Posterior vena cava (tissue), 2 donors: ENCODE measurements at regions not wholly inside any gene's neighbourhood (a gene's known extent, or its start where the extent isn't known, plus 50 kb on each side); places are given as distances from the start of the nearest gene placed in this dataset.
"Not testable (repeated sequence)": the region's sequence is repeated elsewhere in the genome, so short reads cannot be mapped to it uniquely, and the experiment has no call there.

Source experiments
- DNase-seq: peaks from one replicate; pipeline ENCODE4 v3.0.0-alpha.2; 2020; ENCODE audit warnings: low spot score
- intact Hi-C, 2 donors: fragments of 100-400 bp; cut with DNase I; formaldehyde crosslinking; loops; one replicate each; pipeline versions ENCODE4 v1.14.1 to v1.14.2; 2022 to 2023
- donor health status: DM: yes; HTN: yes; CAD: no.
- donor health status: DM: yes; HTN: yes; CAD: no.

GRCh38 chr1:73860421-73860950, 337.5 kb downstream of the LRRIQ3 start:
- intact Hi-C loops: no loop called here
- DNase-seq: no peak

DNA sequence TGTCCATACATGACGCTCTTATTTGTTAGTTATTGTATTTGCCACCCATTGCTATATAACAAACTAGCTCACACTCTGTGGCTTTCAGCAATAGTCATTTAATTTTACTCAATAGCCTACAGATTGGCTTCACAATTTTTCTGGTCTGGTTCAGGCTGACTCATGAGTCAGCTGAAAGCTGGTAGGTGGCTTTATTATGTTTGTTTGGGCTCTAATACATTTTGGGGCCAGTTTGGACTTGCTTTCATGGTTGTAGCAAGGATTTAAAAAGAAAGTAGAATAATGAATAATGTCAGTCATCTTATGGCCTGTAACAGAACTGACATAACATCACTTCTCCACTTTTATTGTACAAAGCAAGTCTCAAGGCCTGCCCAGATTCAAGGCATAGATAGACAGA, 338.7 kb downstream of the LRRIQ3 start:
- intact Hi-C loops: no loop called here
- no peak for DNase-seq

DNA sequence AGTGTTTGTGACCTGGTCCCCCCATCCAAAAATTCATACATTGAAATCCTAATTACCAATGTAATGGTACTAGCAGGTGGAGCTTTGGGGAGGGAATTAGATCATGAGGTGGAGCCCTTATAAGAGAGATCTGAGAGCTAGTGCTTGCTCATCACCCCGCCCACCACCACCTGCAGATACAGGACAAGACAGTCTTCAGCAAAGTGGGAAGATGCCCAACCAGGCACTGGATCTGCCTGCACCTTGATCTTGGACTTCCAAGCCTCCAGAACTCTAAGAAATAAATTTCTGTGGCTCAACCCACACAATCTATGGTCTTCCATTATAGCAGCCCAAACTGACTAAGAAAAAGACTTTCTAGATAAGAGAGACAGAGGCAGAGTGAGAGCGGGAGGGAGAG, 343.4 kb downstream of the LRRIQ3 start:
- intact Hi-C loops: no loop called here
- no peak for DNase-seq

DNA sequence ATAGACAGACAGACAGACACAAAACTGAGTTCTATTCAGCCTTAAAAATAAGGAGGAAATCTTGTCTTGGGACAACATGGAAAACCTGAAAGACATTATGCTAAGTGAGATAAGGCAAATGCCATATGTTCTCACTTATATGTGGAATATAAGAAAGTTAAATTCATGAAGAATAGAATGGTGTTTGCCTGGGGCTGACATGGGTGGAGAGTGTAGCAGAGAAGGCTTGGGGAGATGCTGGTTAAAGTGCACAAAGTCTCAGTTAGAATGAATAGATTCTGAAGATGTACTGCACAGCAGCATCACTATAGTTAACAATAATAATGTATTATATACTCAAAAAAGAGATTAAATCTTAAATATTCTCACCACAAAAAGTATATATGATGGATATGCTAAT, 355.5 kb downstream of the LRRIQ3 start:
- no peak for DNase-seq
- intact Hi-C loops: no loop called here

DNA sequence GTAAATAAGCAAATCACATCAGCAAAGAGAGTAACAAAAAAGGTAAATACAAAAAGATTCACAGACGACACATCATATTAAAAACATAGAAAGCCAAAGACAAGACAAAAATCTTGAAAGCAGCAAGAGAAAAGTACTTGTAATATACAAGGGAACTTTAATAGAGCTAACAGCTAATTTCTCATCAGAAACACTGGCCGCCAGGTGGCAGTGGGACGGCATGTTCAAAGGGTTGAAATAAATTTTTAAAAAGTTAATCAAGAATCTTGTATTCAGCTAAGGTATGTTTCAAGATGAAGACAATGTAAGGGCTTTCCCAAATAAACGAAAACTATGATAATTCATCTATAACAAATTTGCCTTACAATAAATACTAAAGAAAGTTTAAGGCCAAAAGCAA, 358.1 kb downstream of the LRRIQ3 start:
- no peak for DNase-seq
- intact Hi-C loops: no loop called here

GRCh38 chr1:73832276-73833181, 365.4 kb downstream of the LRRIQ3 start:
- DNase-seq: no peak
- intact Hi-C loops: no loop called here

GRCh38 chr1:73827283-73827682, 370.7 kb downstream of the LRRIQ3 start:
- DNase-seq, intact Hi-C loops: not testable (repeated sequence)

DNA sequence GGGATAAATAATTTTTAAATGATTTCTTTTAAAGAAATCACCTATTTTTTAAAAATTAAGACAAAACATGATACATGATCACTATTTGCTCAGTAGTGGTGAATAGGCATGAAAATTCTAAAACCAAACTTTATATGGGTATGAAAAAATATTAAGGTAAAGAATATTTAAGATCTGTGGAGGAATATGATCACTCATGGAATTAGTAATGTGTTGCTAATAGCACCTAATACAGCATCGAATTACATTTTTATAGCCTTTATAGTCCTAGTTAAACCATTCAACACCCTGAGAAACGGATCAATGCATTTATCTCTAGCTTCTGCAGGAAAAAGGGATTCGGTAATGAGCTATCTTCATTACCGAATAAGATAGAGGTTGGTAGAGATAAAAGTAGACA, 373.9 kb downstream of the LRRIQ3 start:
- intact Hi-C loops: no loop called here
- no peak for DNase-seq

- DNase-seq: no peak
- intact Hi-C loops: no loop called here
Measured at GRCh38 chr1:73821520-73821919, 376.5 kb downstream of the LRRIQ3 start.

DNA sequence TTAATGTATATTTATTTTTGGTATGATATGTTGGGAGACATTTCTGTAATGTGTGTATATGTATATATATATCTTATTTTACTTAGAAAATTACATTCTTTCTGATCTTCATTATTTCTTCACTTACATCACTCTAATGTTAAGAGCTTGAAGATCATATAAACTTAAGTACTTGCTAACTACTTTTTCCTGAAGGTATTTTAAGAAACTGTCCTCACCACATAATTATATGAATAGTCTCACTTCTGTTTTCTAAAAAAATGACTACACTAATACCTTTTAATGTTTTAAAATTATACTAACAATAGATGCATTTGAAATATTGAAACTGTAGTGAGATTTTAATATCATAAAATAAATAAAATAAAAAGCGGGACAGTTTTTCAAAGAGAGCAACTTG, 377.1 kb downstream of the LRRIQ3 start:
- intact Hi-C loops: no loop called here

DNA sequence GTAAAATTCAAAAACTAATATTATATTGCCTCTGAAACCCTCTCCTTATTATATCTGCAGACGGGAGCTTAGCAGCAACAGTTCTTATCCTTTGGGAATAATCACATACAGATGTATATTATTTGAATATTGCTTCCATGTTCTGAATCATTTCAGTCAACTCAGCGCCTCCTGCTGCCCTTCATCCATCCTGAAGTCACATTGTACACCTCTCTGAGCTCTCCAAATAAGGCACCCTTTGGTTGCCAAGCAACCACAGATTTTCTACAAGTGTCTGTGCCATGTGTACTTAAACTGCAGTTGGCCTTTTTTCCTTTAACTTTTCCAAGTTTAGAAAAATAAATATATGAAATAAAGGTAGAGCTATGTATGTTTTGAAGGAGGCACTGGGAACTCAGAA, 384.3 kb downstream of the LRRIQ3 start:
- no peak for DNase-seq
- intact Hi-C loops: no loop called here

More for the DNA sequence above, 377.1 kb downstream of the LRRIQ3 start:
- no peak for DNase-seq

DNA sequence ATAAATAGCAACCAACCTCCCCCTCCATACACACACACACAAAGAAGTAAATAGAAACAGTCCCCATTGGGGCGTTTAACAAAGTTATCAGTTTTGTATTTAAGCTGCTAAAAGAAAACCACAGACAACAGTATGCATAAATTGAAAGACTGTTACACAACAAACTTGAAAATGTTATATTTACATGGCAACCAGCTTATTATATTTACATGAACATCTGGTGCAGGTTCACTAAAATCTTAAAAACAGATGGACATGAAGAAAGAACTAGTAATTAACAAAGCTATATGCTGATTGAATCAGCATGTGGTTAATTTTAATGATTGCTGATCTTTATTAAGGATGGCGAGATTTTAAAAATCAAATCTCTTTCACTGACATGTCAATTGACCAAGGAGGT, 384.7 kb downstream of the LRRIQ3 start:
- DNase-seq: no peak
- intact Hi-C loops: no loop called here

GRCh38 chr1:73811798-73812197, 386.2 kb downstream of the LRRIQ3 start:
- DNase-seq: no peak
- intact Hi-C loops: no loop called here

GRCh38 chr1:73804935-73805334, 393.0 kb downstream of the LRRIQ3 start:
- no peak for DNase-seq
- intact Hi-C loops: no loop called here

DNA sequence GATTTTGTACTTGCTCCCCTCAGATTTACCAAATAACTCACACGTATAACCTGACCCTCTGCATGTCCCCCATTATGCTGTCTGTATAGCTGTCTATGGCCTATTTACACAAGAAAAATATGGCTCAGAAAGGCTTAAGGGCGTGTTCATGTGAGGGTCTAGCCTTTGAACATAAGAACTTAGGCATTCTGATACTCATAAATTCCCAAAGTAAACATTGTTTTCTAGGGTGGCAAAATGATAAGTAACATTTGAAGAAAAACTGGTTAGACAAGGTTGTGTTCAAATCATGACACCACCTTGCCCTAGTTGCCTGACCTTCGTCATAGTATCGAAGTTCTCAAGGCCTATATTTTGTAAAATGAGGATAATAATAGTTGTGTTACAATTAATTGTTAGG, 394.6 kb downstream of the LRRIQ3 start:
- no peak for DNase-seq
- intact Hi-C loops: no loop called here

DNA sequence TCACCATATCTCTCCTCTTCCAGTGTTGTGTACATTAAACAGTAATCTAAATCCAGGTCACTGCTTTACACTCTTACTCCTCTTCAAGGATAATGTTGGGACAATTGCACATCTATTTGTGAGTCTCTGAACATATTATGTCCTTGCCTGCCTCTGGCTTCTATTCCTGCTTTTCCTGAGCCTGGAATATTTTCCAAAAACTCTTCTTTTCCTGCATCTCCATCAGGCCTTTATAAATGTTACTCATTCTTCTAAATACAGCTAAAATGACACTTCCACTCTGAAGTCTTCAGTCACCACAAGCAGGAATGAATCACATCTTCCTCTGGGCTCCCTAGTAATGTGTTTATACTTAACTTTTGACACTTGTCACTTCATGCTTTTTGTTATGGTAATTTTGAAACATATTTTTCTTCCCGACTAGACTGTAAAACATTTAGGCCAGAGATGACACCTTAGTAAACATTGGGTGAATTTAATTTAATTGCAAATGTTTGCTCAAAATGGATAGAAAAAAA, 396.0 kb downstream of the LRRIQ3 start:
- intact Hi-C loops: no loop called here
- DNase-seq: no peak

GRCh38 chr1:73800376-73800775, 397.6 kb downstream of the LRRIQ3 start:
- intact Hi-C loops: no loop called here

GRCh38 chr1:73789965-73790364, 408.0 kb downstream of the LRRIQ3 start:
- intact Hi-C loops: no loop called here
- DNase-seq: no peak

More at GRCh38 chr1:73800376-73800775, 397.6 kb downstream of the LRRIQ3 start:
- DNase-seq: no peak

DNA sequence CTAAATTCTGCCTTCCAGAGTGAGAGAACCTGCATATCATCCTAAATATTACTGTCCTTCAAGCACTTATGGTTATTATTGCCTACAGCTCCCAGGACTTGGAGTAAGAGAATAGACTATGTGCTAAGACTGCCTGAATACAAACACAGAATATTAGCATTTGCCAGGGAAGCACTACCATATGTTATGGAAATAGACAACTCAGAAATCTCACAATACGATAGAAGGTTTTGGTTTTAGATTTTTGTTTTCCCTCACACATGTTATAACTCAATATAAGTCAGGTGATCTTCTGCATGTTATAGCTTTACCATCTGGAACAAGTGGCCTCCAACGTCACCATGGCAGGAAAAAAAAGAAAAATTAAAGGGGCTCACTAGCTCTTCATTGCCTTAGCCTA, 413.9 kb downstream of the LRRIQ3 start:
- intact Hi-C loops: no loop called here
- no peak for DNase-seq

- DNase-seq: no peak
- intact Hi-C loops: no loop called here
Measured at GRCh38 chr1:73783352-73783751, 414.6 kb downstream of the LRRIQ3 start.

- DNase-seq: no peak
Measured at GRCh38 chr1:73782901-73783300, 415.1 kb downstream of the LRRIQ3 start.

More at GRCh38 chr1:73782901-73783300, 415.1 kb downstream of the LRRIQ3 start:
- intact Hi-C loops: no loop called here
